Prostate gland (tissue), 2 donors: ENCODE measurements at regions not wholly inside any gene's neighbourhood (a gene's known extent, or its start where the extent isn't known, plus 50 kb on each side); places are given as distances from the start of the nearest gene placed in this dataset.
"Not testable (repeated sequence)": the region's sequence is repeated elsewhere in the genome, so short reads cannot be mapped to it uniquely, and the experiment has no call there.

Experiments used
- DNase-seq: peaks from one replicate; pipeline ENCODE4 v3.0.0-alpha.2; 2019; ENCODE audit warnings: low spot score
- H3K27ac ChIP-seq, 2 donors: fragments of 200-600 bp; sonication (generic); 2 replicates each; pipeline ENCODE4 v1.5.1; 2017 to 2019
- H3K27me3 ChIP-seq: fragments of 200-600 bp; sonication (generic); replicated peaks from 2 replicates; pipeline ENCODE4 v1.5.1; 2019; ENCODE audit not compliant: insufficient read depth
- H3K36me3 ChIP-seq, 2 donors: fragments of 200-600 bp; sonication (generic); 1 replicate in 1 of 2; 2 replicates in 1 of 2; pipeline versions ENCODE4 v1.5.1 to v1.8.1; 2017 to 2019
- H3K4me1 ChIP-seq: fragments of 200-600 bp; sonication (generic); replicated peaks from 2 replicates; pipeline ENCODE4 v1.5.1; 2019
- H3K4me3 ChIP-seq, 2 donors: fragments of 200-600 bp; sonication (generic); 2 replicates each; pipeline ENCODE4 v1.5.1; 2017 to 2019
- H3K9me3 ChIP-seq: fragments of 200-600 bp; sonication (generic); 2 replicates; pipeline ENCODE4 v1.5.1; 2017
- POLR2A ChIP-seq: fragments of 450-650 bp; IDR thresholded peaks from one replicate; pipeline ENCODE4 v1.6.1; 2016; ENCODE audit warnings: antibody characterized with exemption, mild to moderate bottlenecking
- POLR2AphosphoS5 ChIP-seq: sonication (generic); formaldehyde crosslinking; IDR thresholded peaks from one replicate; pipeline ENCODE4 v1.6.1; 2017; ENCODE audit warnings: antibody characterized with exemption
- WGBS: methylation state at CpG from one replicate; pipeline ENCODE4 v1.1.5; 2018; 5-methylcytosine and 5-hydroxymethylcytosine counted together
- intact Hi-C: fragments of 100-400 bp; cut with DNase I; formaldehyde crosslinking; loops from one replicate; pipeline ENCODE4 v1.14.2; 2022
- TF ChIP-seq, protein P1 (sequence below), 4 experiments: fragments of 200-600 bp in 2 of 4; fragments of 450-650 bp in 2 of 4; sonication (generic) in 2 of 4; IDR thresholded peaks; 1 replicate in 3 of 4; 2 replicates in 1 of 4; pipeline ENCODE4 v1.5.1; 2016 to 2019; ENCODE audit warnings: antibody characterized with exemption in 4 of 4, mild to moderate bottlenecking in 2 of 4, moderate library complexity in 2 of 4

DNA sequence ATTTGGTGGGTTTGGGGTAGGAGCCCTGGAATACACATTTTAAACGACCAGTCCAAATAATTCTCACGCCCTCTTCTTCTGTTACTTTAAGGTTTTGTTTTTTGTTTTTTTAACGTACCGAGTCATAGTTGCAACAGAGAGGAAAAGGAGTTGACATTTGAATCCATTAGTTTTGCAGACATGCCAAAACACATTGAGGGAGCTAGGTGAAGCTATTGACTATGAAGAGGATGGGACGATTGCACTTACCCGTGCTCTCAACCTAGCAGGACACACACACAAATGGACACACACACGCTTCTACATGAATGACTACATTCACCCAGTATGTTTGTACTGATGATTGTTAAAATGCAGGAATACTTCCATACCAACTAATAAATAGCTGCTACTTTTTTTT lies 54.3 kb upstream of the CIT start:
- Histone ChIP-seq H3K27ac (no peak overlapping the region), H3K4me1 (no peaks in the 10 kb centered on the region), H3K4me3 (no peak overlapping the region), H3K9me3 (no peaks in the 10 kb centered on the region), H3K27me3 (no peaks in the 10 kb centered on the region), H3K36me3 (no peaks in the 10 kb centered on the region)
- TF ChIP-seq, protein P1, sequence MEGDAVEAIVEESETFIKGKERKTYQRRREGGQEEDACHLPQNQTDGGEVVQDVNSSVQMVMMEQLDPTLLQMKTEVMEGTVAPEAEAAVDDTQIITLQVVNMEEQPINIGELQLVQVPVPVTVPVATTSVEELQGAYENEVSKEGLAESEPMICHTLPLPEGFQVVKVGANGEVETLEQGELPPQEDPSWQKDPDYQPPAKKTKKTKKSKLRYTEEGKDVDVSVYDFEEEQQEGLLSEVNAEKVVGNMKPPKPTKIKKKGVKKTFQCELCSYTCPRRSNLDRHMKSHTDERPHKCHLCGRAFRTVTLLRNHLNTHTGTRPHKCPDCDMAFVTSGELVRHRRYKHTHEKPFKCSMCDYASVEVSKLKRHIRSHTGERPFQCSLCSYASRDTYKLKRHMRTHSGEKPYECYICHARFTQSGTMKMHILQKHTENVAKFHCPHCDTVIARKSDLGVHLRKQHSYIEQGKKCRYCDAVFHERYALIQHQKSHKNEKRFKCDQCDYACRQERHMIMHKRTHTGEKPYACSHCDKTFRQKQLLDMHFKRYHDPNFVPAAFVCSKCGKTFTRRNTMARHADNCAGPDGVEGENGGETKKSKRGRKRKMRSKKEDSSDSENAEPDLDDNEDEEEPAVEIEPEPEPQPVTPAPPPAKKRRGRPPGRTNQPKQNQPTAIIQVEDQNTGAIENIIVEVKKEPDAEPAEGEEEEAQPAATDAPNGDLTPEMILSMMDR (IDR thresholded peaks at IDR 0.05): no peak
- TF ChIP-seq POLR2AphosphoS5: no peak
- no peak for TF ChIP-seq POLR2A
- WGBS: 46% methylated on average over 7 of the region's 7 CpGs
- intact Hi-C loops: no loop called here
- no peak for DNase-seq

GRCh38 chr12:119932921-119933320 lies 55.8 kb upstream of the CIT start:
- H3K4me1 ChIP-seq: no peaks in the 10 kb centered on the region
- H3K36me3 ChIP-seq: no peaks in the 10 kb centered on the region
- WGBS: 65% methylated on average over 3 of the region's 3 CpGs
- H3K27ac ChIP-seq: no peak overlapping the region
- no peaks in the 10 kb centered on the region for H3K9me3 ChIP-seq
- TF ChIP-seq POLR2A (no peak), POLR2AphosphoS5 (no peak)
- TF ChIP-seq, protein P1 (IDR thresholded peaks at IDR 0.05): no peak
- H3K4me3 ChIP-seq: no peak overlapping the region
- H3K27me3 ChIP-seq: no peaks in the 10 kb centered on the region
- intact Hi-C loops: no loop called here
- DNase-seq: no peak

- H3K9me3 ChIP-seq, H3K36me3 ChIP-seq, H3K4me3 ChIP-seq, DNase-seq, intact Hi-C loops, H3K4me1 ChIP-seq, H3K27ac ChIP-seq, H3K27me3 ChIP-seq: not testable (repeated sequence)
- WGBS: 70% methylated on average over 10 of the region's 10 CpGs
These were observed 54.3 kb upstream of the BICDL1 start for GRCh38 chr12:119934780-119935179.

GRCh38 chr12:119936705-119937311 lies 52.2 kb upstream of the BICDL1 start:
- Histone ChIP-seq H3K27me3 (no peaks in the 10 kb centered on the region), H3K36me3 (no peaks in the 10 kb centered on the region), H3K9me3 (no peaks in the 10 kb centered on the region), H3K4me1 (no peaks in the 10 kb centered on the region), H3K27ac (no peak overlapping the region), H3K4me3 (no peak overlapping the region)
- TF ChIP-seq, protein P1 (IDR thresholded peaks at IDR 0.05): no peak
- no peak for TF ChIP-seq POLR2A
- WGBS: 78% methylated on average over 1 of the region's 1 CpG
- no peak for DNase-seq
- intact Hi-C loops: no loop called here

- H3K36me3 ChIP-seq: no peaks in the 10 kb centered on the region
- no peak for TF ChIP-seq POLR2AphosphoS5
- TF ChIP-seq, protein P1 (IDR thresholded peaks at IDR 0.05): peak; percentile 59 to 82 (median 62)
- H3K4me3 ChIP-seq: no peak overlapping the region
- 38% methylated on average over 9 of the region's 9 CpGs for WGBS
- no peak overlapping the region for H3K27ac ChIP-seq
- peak; percentile 31 for DNase-seq
- H3K9me3 ChIP-seq: no peaks in the 10 kb centered on the region
- H3K27me3 ChIP-seq: no peaks in the 10 kb centered on the region
- intact Hi-C loops: no loop called here
- no peaks in the 10 kb centered on the region for H3K4me1 ChIP-seq
These were observed 50.9 kb upstream of the BICDL1 start for GRCh38 chr12:119938049-119938667.
